NCI-H345 treated with DMSO at 0.1 percent for 48 hours (cell line): ENCODE measurements at regions not wholly inside any gene's neighbourhood (a gene's known extent, or its start where the extent isn't known, plus 50 kb on each side); places are given as distances from the start of the nearest gene placed in this dataset.

Source experiments
- DNase-seq: peaks from one replicate; lab custom pipeline; 2025; ENCODE audit not compliant: unreplicated experiment; lab: John Stamatoyannopoulos, UW

GRCh38 chr14:44154874-44155273, 352.2 kb downstream of the FSCB start:
- no peak for DNase-seq

GRCh38 chr14:44154446-44154845, 352.6 kb downstream of the FSCB start:
- DNase-seq: no peak

GRCh38 chr14:44151130-44151820, 355.8 kb downstream of the FSCB start:
- no peak for DNase-seq

GRCh38 chr14:44149597-44149996, 357.5 kb downstream of the FSCB start:
- peak; percentile 9 for DNase-seq

- DNase-seq: no peak
These were observed 365.1 kb downstream of the FSCB start for GRCh38 chr14:44142006-44142405.

- DNase-seq: no peak
These were observed 371.1 kb downstream of the FSCB start for GRCh38 chr14:44135972-44136371.

- no peak for DNase-seq
These were observed 375.2 kb downstream of the FSCB start for GRCh38 chr14:44131861-44132260.

- no peak for DNase-seq
These were observed 393.0 kb downstream of the FSCB start for GRCh38 chr14:44113769-44114730.

GRCh38 chr14:44112774-44113460, 394.2 kb downstream of the FSCB start:
- no peak for DNase-seq

- DNase-seq: no peak
These were observed 398.0 kb downstream of the FSCB start for GRCh38 chr14:44109036-44109435.

- no peak for DNase-seq
These were observed 398.5 kb downstream of the FSCB start for GRCh38 chr14:44108601-44109000.

GRCh38 chr14:44107156-44107555, 399.9 kb downstream of the FSCB start:
- DNase-seq: no peak

- DNase-seq: no peak
These were observed 407.2 kb downstream of the FSCB start for GRCh38 chr14:44099743-44100488.

- DNase-seq: no peak
These were observed 425.9 kb downstream of the FSCB start for GRCh38 chr14:44081146-44081545.

GRCh38 chr14:44070046-44070445, 437.0 kb downstream of the FSCB start:
- no peak for DNase-seq

GRCh38 chr14:44053422-44053821, 453.7 kb downstream of the FSCB start:
- no peak for DNase-seq

GRCh38 chr14:44041700-44042099, 465.4 kb downstream of the FSCB start:
- no peak for DNase-seq

GRCh38 chr14:44040561-44040960, 466.5 kb downstream of the FSCB start:
- DNase-seq: no peak

GRCh38 chr14:44036248-44036647, 470.8 kb downstream of the FSCB start:
- no peak for DNase-seq

GRCh38 chr14:44035707-44036106, 471.4 kb downstream of the FSCB start:
- no peak for DNase-seq

GRCh38 chr14:44030831-44031383, 476.2 kb downstream of the FSCB start:
- DNase-seq: no peak
